Mucosa of gallbladder (tissue), 1 donor: ENCODE measurements at regions not wholly inside any gene's neighbourhood (a gene's known extent, or its start where the extent isn't known, plus 50 kb on each side); places are given as distances from the start of the nearest gene placed in this dataset.
"Not testable (repeated sequence)": the region's sequence is repeated elsewhere in the genome, so short reads cannot be mapped to it uniquely, and the experiment has no call there.

Experiments
- DNase-seq: peaks from one replicate; pipeline ENCODE4 v3.0.0-alpha.2; 2020; ENCODE audit warnings: low spot score
- donor health status: DM: no; HTN: no; CAD: no.

- DNase-seq, result no peak
These were observed 1933.6 kb upstream of the LRRTM1 start for GRCh38 chr2:82237994-82238662.

GRCh38 chr2:82234283-82234874 is 1929.8 kb upstream of the LRRTM1 start:
- no peak for DNase-seq

DNA sequence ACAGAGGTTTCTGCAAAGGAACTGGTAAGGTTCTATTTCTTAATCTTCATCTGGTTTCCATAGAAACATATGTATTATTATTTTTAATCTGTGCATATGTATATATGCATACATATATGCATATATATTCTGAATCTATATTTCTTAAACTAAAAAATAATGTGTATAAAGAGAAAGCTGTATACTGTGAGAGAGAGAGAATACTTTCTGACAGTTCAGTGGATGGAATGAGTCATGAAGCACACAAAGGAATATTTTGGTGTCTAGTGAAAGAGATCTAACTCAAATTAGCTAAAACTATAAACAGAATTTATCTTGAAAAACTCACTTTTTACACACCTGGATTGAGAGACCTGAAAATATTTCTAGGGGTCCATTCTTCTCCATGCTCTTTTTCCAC is 1929.3 kb upstream of the LRRTM1 start:
- DNase-seq, result no peak

- DNase-seq, result no peak
These were observed 1925.9 kb upstream of the LRRTM1 start for GRCh38 chr2:82230406-82230805.

DNA sequence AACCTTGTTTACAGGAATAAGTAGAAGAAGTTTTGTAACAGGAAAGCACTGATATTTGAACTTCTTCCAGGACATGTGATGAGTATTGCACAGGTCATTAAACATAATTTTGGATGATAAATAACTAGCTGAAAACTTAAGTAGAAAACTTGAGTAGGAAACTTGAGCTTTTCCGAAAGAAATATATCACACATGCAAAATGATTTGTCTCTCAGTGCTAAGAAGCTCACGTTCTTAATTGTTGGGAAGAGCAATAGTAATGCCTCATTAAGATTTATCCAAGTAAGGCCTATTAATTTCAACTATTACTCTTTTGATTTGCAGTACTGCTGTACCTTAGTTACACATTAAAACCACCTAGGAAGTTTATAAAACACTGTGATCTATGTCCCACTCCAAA is 1921.9 kb upstream of the LRRTM1 start:
- DNase-seq, result no peak

GRCh38 chr2:82224301-82224940 is 1919.9 kb upstream of the LRRTM1 start:
- DNase-seq, result no peak

DNA sequence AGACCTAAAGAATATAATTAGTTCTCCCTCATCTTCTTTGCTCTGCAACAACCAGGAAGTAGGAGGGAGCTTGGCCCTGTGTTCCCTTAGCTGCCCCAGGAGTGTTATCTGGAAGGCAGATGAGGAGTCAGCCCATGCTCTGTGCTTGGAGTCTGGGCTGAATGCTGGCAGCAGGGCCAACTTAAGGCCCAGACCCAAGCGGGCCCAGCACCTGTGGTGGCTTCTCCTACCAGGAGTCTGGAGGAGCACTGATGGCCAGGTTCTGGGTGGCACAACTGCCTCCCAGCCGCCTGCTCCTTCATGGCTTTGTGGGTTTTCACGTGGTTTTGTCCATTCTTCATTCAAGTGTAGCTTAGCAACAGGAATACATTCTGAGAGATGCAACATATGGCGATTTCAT is 1910.7 kb upstream of the LRRTM1 start:
- DNase-seq, result no peak

DNA sequence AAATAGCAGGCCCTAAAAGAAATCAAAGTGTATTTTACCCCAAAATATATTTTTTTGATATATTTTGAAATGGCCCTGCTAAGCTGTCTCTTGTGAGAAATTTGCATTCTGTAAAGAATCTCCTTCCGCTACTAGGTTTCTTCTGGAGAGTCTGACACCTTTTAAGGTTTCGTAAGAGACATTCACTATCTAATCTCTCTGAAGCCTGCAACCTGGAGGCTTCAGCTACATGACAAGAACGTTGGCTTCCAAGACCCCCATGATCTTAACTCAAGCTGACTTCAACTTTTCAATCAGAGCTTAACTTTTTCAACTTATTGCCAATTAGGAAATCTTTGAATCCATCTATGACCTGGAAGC is 1894.9 kb upstream of the LRRTM1 start:
- no peak for DNase-seq

- DNase-seq, result no peak
These were observed 1894.4 kb upstream of the LRRTM1 start for GRCh38 chr2:82198809-82199492.

GRCh38 chr2:82182270-82182669 is 1877.7 kb upstream of the LRRTM1 start:
- DNase-seq, result no peak

DNA sequence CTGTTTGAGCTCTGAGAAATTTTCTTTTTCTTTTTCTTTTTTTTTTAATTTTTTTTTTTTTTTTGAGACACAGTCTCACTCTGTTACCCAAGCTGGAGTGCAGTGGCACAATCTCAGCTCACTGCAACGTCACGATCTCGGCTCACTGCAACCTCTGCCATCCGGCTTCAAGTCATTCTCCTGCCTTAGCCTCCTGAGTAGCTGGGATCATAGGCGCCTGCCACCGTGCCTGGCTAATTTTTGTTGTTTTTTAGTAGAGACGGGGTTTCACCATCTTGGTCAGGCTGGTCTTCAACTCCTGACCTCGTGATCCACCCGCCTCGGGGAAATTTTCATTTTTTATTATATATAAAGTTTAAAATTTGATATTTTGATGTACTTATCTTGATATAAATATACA is 1870.7 kb upstream of the LRRTM1 start:
- not testable (repeated sequence) for DNase-seq

- DNase-seq, result no peak
These were observed 1867.9 kb upstream of the LRRTM1 start for GRCh38 chr2:82172483-82172882.

GRCh38 chr2:82169379-82169778 is 1864.8 kb upstream of the LRRTM1 start:
- DNase-seq, result no peak

DNA sequence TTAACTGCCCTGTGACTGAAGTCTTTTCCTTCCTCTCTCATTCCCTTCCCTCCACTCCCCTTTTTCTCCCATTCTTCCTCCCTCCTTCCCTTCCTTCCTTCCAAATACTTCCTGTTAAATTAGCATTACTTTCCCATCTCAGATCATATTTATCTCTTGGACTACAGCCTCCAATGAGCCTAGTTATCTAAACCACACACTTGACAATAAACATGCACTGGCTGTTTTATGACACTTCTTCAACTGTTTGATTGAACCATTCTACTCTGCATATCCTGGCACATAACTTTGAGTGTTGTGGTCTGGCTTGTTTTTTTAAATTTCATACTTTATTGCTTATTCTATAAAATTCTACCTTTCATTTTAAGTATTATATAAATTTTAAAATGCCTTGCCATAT is 1860.8 kb upstream of the LRRTM1 start:
- no peak for DNase-seq

GRCh38 chr2:82158150-82158549 is 1853.6 kb upstream of the LRRTM1 start:
- DNase-seq, result no peak

GRCh38 chr2:82155469-82155868 is 1850.9 kb upstream of the LRRTM1 start:
- no peak for DNase-seq

DNA sequence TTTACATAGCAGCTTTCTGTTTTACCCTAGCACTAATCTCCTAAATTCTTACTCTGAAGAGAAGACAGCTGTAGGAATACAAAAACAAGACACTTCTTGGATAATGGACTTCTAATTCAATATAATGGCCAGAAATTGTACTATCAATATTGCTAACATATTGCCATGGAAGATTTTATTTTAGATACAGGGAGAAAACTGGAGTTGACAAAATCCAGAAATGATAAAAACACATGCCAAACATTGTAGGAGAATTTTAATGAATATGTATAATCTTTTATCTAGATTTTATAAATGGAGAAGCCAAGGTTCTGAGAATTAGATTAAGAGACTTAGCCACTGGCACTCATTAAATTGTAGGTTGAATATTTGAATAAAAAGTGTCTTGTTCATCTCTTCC is 1838.8 kb upstream of the LRRTM1 start:
- no peak for DNase-seq

DNA sequence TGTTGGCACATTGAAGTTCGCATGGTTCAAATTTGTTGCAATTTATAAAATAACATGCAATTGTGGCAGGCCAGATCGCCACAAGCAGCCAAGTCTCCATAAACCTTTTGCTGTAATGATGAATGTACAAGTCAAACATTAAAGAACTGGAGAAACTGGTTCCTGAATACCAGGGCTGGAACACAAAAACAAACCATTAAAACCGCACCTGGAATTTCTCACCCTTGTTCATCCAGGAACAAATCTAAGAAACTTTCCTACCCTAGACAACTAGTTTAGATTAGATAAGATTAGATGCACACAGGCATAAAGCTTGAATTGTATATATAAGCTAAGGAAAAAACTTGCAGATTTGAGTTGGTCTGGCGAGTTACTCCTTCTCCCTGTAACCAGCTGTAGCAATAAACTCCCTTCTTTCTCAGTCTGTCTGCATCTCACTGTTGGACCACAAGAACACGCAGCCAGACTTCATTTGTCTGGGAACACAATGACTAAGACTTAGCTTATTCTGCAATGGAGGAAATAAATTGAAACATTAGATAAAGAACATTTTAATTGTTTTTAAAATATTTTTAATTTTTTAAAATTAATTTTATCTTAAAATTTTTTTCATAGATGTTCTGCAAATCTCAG is 1835.5 kb upstream of the LRRTM1 start:
- peak; percentile 25 for DNase-seq

- no peak for DNase-seq
These were observed 1832.9 kb upstream of the LRRTM1 start for GRCh38 chr2:82137441-82137840.

DNA sequence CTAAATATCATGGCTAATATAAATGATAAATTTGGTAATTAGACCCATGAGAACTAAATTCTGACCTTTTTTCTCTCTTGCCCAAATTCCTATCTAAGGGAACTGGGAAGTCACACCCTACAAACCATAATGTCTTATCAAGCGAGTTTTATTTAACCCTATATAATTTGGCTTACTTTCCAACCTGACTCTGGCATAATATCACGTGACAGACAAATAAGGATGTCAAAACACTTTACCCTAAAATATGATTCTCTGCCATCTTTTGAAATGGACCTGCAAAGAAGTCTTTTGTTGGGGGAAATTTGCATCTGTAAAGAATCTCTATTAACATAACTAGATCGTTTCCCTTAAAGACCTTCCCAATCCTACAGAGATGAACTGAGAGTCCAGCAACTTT is 1823.5 kb upstream of the LRRTM1 start:
- no peak for DNase-seq

GRCh38 chr2:82124629-82125028 is 1820.1 kb upstream of the LRRTM1 start:
- no peak for DNase-seq

GRCh38 chr2:82120654-82121053 is 1816.1 kb upstream of the LRRTM1 start:
- no peak for DNase-seq
